GM18907 (cell line): ENCODE measurements at regions not wholly inside any gene's neighbourhood (a gene's known extent, or its start where the extent isn't known, plus 50 kb on each side); places are given as distances from the start of the nearest gene placed in this dataset.
"Not testable (repeated sequence)": the region's sequence is repeated elsewhere in the genome, so short reads cannot be mapped to it uniquely, and the experiment has no call there.

Experiments
- ATAC-seq: cut with Tn5 transposase; IDR thresholded peaks from one replicate; pipeline ENCODE4 v1.9.1; 2021; ENCODE audit warnings: mild to moderate bottlenecking, moderate library complexity; ENCODE audit not compliant: unreplicated experiment

- no peak for ATAC-seq
Observed at GRCh38 chr5:165405340-165405739, 1899.9 kb downstream of the MAT2B start.

DNA sequence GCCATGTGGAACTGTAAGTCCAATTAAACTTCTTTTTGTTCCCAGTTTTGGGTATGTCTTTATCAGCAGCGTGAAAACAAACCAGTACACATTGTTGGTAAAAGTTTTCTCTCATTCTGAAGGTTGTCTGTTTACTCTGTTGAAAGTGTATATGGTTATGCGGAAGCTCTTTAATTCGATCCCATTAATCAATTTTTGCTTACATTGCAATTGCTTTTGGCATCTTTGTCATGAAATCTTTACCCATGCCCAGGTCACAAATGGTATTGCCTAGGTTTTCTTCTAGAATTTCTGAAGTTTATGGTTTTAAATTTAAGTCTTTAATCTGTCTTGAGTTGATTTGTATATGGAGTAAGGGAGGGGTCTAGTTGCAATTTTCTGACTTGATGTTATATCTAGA lies 1901.9 kb downstream of the MAT2B start:
- ATAC-seq: no peak

- ATAC-seq: no peak
Observed at GRCh38 chr5:165410476-165410875, 1905.1 kb downstream of the MAT2B start.

GRCh38 chr5:165411532-165411931 lies 1906.1 kb downstream of the MAT2B start:
- not testable (repeated sequence) for ATAC-seq

GRCh38 chr5:165420493-165420892 lies 1915.1 kb downstream of the MAT2B start:
- ATAC-seq: no peak

GRCh38 chr5:165423697-165424299 lies 1918.4 kb downstream of the MAT2B start:
- no peak for ATAC-seq

- ATAC-seq: no peak
Observed at GRCh38 chr5:165425594-165425993, 1920.2 kb downstream of the MAT2B start.

GRCh38 chr5:165448753-165449152 lies 1943.3 kb downstream of the MAT2B start:
- no peak for ATAC-seq

DNA sequence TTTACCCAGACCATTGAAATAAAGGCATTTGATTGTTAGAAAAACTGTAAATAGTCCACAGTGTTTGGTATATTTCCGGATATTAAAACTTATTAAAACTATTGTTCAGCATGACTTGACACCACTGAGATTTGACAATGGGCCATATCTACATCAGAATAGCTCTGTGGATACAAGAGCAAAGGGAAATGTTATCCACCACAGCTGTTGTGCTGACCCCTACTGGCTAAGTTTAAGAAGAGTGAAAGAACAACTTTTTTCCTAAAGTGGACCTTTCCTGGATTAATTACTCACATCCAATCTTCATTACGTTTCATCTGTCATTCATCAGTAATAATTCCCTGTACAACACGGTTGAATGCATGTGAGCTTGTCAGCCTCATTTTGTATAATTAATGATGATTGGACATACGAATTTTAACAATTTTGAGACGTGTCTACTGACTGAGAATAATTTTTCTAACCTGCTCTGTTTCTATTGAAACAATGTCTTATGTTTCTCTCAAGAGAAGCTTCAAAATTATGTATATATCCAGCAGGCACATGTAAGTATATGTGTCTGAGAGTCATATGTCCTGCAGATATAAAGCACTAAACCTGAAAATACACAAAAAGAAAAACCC lies 1952.6 kb downstream of the MAT2B start:
- no peak for ATAC-seq

DNA sequence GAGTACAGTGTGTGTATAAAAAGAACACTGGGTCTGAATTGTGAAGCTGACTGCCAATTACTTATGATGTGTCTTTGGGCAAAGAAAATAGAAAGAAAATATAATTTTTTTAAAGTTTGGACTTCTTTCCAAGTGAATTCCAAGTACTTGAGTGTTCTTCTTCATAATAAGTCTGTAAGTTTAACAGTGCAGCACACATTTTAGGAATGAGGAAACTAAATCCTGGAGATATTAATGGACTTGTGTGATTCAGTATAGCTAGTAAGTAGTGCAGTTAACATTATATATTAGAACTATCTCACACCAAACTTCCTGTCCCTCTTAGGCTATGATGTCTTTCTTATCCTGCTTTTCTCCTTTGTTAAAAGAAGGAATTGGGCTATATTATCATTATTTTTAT lies 1953.8 kb downstream of the MAT2B start:
- no peak for ATAC-seq

GRCh38 chr5:165460911-165461310 lies 1955.5 kb downstream of the MAT2B start:
- ATAC-seq: no peak

- ATAC-seq: no peak
Observed at GRCh38 chr5:165477546-165477945, 1972.1 kb downstream of the MAT2B start.

DNA sequence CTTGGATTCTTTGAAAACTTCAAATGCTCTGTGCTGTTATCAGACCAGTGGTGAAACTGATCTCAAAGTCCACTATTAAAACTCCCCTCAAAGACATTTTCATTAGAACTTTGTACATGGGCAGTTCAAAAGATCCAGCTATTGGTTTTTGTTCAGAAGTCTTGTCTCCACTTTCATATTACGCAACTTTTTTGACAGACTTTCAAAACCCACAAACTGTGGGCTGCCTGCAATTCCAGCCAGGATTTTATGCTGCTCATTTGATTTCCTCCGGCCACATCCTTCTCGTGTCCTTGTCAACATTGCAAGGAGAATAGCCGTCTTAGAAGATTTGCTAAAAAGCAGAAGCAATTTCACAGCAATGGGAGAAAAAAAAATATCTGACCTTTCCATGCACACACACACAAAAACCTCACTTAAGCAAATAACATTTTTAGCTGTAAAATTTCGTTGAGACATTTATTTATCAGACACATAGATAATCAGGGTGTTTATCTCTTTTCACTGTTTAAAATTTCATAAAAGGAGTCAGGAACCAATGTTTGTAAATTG lies 1990.5 kb downstream of the MAT2B start:
- ATAC-seq: no peak

DNA sequence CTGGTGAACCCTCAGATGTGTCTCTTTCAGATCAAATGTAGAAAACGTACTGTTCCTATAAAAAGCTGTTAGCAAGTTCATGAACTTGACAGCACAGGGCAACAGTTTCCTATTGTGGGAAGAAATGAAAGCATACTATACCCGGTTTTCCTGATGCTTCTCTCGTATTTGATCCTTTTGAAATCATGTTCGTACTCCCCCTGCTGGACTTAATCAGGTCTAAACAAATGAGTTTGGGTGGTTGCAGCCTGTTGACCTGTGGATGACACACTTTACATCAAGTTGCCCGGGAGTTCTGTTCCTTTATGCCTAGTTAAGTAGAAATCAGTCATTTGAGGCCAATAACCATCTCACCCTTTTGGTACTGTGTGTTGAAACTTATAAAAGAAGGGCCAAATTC lies 1992.3 kb downstream of the MAT2B start:
- ATAC-seq: no peak

DNA sequence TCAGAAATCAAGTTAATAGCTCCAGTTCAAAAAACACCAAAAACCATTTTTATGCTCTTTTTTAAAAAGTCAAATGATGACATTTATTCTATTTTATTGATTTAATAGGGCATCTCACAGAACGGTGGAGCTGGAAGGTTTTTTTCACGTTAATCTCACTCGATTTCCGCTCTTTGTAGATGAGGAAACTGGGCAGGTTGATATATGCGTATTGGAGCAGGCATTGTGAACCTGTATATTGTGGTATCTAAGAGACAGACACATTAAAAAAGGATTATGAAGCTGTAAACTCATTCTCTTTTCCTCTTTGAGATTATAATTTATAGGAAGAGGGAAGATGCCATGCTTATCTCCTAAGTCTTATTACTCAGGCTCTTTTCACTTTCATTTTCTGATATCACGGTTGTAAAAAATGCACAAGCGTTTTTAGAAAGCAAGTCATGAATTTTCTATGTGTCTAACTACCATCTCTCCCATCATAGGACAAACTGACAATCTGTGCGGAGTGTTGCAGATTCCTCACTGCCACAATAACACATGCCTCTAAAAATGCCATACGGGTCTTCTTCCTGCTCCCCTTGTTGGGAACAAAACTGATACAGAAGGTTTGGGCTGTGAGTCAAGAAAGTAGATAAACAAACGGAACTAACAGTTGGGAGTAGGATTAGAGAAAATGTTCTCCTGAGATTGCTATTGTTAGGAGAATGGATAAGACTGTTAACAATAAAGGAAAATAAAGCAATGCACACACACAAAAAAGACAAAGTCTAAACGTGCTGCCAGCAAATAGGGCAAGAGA lies 1997.7 kb downstream of the MAT2B start:
- ATAC-seq: no peak

- ATAC-seq: no peak
Observed at GRCh38 chr5:165504674-165505073, 1999.3 kb downstream of the MAT2B start.

DNA sequence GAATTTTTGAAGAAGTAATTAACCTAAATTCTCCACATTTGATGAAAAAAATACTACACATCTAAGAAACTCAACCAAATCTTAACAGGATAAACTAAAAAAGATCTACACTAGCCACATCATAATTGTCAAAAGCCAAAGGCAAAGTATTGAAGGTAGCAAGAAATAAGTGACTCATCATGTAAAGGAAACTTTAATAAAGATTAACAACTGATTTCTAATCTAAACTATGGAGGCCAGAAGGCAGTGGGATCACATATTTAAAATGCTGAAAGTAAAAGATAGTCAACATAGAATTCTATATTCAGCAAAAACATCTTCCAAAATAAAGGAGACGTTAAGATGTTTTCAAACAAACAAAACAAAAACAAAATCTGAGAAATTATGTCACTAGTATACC lies 2002.9 kb downstream of the MAT2B start:
- no peak for ATAC-seq

GRCh38 chr5:165508861-165509260 lies 2003.4 kb downstream of the MAT2B start:
- no peak for ATAC-seq

DNA sequence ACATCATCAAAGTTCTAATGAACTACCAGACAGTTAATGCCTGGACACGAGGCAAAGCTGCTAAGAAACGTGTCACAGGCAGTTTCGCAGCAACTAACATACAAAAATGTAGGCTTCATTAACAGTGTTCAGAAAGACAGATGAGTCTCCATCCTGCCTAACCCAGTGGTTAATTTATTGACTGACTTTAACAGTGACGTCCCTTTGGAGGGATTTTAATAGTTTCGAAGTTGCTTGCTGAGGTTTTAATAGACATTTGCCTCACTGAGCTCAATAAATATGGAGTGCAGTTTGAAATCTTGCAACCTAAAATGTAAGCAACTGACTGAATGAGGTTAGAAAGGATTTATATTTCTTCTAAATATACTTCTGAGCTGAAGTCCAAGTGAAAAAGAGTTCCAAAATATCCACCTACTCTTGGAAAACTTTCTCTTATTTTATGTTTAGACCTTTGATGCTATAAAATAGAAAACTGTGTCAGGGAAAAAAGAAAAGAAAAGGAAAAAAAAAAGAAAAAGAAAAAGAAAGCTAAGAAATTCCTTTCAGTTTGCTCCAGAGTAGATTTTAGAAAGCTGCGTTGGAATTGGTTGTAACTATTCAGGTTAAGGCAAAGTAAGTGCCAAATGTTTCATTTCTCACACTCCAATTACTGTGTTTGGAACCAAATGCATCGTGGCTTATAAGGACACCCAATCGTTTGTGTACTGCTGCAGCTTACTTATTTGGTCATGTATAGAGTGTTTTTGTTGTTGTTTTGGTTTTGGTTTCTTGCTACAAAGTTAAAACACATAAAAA lies 2016.6 kb downstream of the MAT2B start:
- ATAC-seq: no peak

DNA sequence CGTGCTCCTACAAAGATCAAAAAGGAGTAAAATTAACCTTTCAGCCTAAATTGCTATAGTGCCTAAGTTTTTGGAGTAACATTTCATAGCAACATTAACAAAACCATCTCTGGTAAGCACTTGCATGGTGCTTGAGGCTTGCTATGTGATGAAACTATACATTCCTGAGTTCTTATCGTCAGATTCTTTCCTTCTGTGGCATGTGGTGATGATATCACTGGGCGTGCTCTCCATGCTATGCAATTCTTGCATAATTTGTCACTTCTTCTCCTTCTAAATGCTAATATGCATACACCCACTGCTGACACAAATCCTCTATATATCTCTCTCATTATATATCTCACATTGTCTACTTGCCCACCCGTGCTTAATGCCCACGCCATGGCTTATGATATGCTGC lies 2019.9 kb downstream of the MAT2B start:
- no peak for ATAC-seq

GRCh38 chr5:165526357-165526756 lies 2020.9 kb downstream of the MAT2B start:
- no peak for ATAC-seq
